ENCODE measurements at regions not wholly inside any gene's neighbourhood (a gene's known extent, or its start where the extent isn't known, plus 50 kb on each side); places are given as distances from the start of the nearest gene placed in this dataset.

- TF ChIP-seq CTCF (IDR thresholded peaks at IDR 0.05) (no peak), POLR2AphosphoS5 (IDR thresholded peaks at IDR 0.05) (no peak), POLR2A (IDR thresholded peaks at IDR 0.05) (no peak), EP300 (IDR thresholded peaks at IDR 0.05) (no peak)
Measured at GRCh38 chr4:164488114-164488513, 265.8 kb upstream of the SMIM31 start.

All from suprapubic skin (tissue), 4 donors.